ENCODE measurements at regions not wholly inside any gene's neighbourhood (a gene's known extent, or its start where the extent isn't known, plus 50 kb on each side); places are given as distances from the start of the nearest gene placed in this dataset.

DNA sequence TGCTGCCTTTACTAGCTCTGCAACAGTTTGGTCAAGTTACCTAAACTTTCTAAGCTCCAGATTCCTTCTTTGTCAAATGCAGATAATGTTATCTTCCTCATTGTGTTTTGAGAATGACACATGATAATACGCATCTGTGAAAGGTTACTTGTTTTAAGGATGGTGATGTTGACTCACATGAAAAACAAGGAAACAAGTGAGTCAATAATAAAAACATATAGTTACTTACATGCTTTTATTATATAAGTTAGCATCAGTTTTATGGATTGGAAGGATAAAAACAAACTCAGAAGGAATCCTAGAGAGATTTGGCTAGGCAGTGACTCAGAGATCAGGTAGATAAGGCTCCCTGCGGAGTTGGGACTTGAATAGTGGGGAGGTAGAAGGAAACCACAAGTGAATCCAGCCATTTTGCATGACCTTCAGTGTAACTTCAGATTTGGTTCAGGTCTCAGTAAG is 144.6 kb downstream of the LMO4 start:
- peak; percentile 89 for ATAC-seq
- intact Hi-C loops (cut with micrococcal nuclease; ENCODE audit: unreplicated experiment) = no loop called here
- CTCF ChIA-PET = no interaction called here

GRCh38 chr1:87474098-87474497 is 145.4 kb downstream of the LMO4 start:
- no peak overlapping the region for H3K4me3 ChIP-seq (ENCODE audit: low read depth in 2 of 2, low read length in 2 of 2)
- no peak overlapping the region for H3K27ac ChIP-seq (ENCODE audit: low read length)
- no peak for TF ChIP-seq TCF7L2 (IDR thresholded peaks at IDR 0.05; ENCODE audit: low read depth, low read length)
- no peak; the same call in 1 of the 2 replicates for TF ChIP-seq CTCF (IDR thresholded peaks at IDR 0.05)
- no peak for TF ChIP-seq SIN3A (IDR thresholded peaks at IDR 0.05; ENCODE audit: borderline replicate concordance, insufficient read depth, low read depth, low read length)
- TF ChIP-seq, protein P1, sequence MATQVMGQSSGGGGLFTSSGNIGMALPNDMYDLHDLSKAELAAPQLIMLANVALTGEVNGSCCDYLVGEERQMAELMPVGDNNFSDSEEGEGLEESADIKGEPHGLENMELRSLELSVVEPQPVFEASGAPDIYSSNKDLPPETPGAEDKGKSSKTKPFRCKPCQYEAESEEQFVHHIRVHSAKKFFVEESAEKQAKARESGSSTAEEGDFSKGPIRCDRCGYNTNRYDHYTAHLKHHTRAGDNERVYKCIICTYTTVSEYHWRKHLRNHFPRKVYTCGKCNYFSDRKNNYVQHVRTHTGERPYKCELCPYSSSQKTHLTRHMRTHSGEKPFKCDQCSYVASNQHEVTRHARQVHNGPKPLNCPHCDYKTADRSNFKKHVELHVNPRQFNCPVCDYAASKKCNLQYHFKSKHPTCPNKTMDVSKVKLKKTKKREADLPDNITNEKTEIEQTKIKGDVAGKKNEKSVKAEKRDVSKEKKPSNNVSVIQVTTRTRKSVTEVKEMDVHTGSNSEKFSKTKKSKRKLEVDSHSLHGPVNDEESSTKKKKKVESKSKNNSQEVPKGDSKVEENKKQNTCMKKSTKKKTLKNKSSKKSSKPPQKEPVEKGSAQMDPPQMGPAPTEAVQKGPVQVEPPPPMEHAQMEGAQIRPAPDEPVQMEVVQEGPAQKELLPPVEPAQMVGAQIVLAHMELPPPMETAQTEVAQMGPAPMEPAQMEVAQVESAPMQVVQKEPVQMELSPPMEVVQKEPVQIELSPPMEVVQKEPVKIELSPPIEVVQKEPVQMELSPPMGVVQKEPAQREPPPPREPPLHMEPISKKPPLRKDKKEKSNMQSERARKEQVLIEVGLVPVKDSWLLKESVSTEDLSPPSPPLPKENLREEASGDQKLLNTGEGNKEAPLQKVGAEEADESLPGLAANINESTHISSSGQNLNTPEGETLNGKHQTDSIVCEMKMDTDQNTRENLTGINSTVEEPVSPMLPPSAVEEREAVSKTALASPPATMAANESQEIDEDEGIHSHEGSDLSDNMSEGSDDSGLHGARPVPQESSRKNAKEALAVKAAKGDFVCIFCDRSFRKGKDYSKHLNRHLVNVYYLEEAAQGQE (IDR thresholded peaks at IDR 0.05; ENCODE audit: insufficient read depth in 1 of 2, low read depth in 2 of 2, low read length in 1 of 2) = no peak
- TF ChIP-seq POLR2AphosphoS5 (IDR thresholded peaks at IDR 0.05; ENCODE audit: low read depth, low read length) = no peak
- in situ Hi-C loops (cut with HindIII; ENCODE audit: low pct_unique_long_range_greater_than_20kb, low sequenced_read_pairs) (no loop called here), intact Hi-C loops (cut with micrococcal nuclease; ENCODE audit: unreplicated experiment) (no loop called here)
- ChIA-PET CTCF (no interaction called here), POLR2A (no interaction called here)
- DNase-seq (ENCODE audit: low read depth, low spot score) (no peak), ATAC-seq (no peak)
- H3K4me1 ChIP-seq (ENCODE audit: control insufficient read depth, insufficient read depth, low read length) = peaks cover 4% of the 10 kb centered on the region; the same call in 1 of the 2 replicates
- H3K36me3 ChIP-seq (ENCODE audit: control insufficient read depth, insufficient read depth, low read length) = no peaks in the 10 kb centered on the region
- no TSS peak for BruUV-seq (replicated peaks)
- H3K9me3 ChIP-seq (ENCODE audit: control insufficient read depth, insufficient read depth, low read depth, low read length) = no peaks in the 10 kb centered on the region
- H3K27me3 ChIP-seq (ENCODE audit: control insufficient read depth, insufficient read depth, low read length) = no peaks in the 10 kb centered on the region

More for the DNA sequence above, 144.6 kb downstream of the LMO4 start:
- no TSS peak for BruUV-seq (replicated peaks)
- in situ Hi-C loops (cut with HindIII; ENCODE audit: low pct_unique_long_range_greater_than_20kb, low sequenced_read_pairs) = no loop called here
- peak; percentile 20 for DNase-seq (ENCODE audit: low read depth, low spot score)
- H3K4me3 ChIP-seq (ENCODE audit: low read depth in 2 of 2, low read length in 2 of 2) = no peak overlapping the region
- POLR2A ChIA-PET = no interaction called here
- no peaks in the 10 kb centered on the region for H3K9me3 ChIP-seq (ENCODE audit: control insufficient read depth, insufficient read depth, low read depth, low read length)
- no peak overlapping the region for H3K27ac ChIP-seq (ENCODE audit: low read length)
- no peaks in the 10 kb centered on the region for H3K27me3 ChIP-seq (ENCODE audit: control insufficient read depth, insufficient read depth, low read length)
- TF ChIP-seq POLR2AphosphoS5 (IDR thresholded peaks at IDR 0.05; ENCODE audit: low read depth, low read length) = no peak
- TF ChIP-seq, protein P1 (IDR thresholded peaks at IDR 0.05; ENCODE audit: insufficient read depth in 1 of 2, low read depth in 2 of 2, low read length in 1 of 2) = no peak
- TF ChIP-seq SIN3A (IDR thresholded peaks at IDR 0.05; ENCODE audit: borderline replicate concordance, insufficient read depth, low read depth, low read length) = no peak
- no peak for TF ChIP-seq TCF7L2 (IDR thresholded peaks at IDR 0.05; ENCODE audit: low read depth, low read length)
- no peak for TF ChIP-seq CTCF (IDR thresholded peaks at IDR 0.05)
- no peaks in the 10 kb centered on the region for H3K36me3 ChIP-seq (ENCODE audit: control insufficient read depth, insufficient read depth, low read length)
- peaks cover 4% of the 10 kb centered on the region; the same call in 1 of the 2 replicates for H3K4me1 ChIP-seq (ENCODE audit: control insufficient read depth, insufficient read depth, low read length)

Measured in Panc1 (cell line).